ENCODE measurements at regions not wholly inside any gene's neighbourhood (a gene's known extent, or its start where the extent isn't known, plus 50 kb on each side); places are given as distances from the start of the nearest gene placed in this dataset.

GRCh38 chr12:29039013-29039412, 110.1 kb upstream of the FAR2 start:
- TF ChIP-seq, protein P1, sequence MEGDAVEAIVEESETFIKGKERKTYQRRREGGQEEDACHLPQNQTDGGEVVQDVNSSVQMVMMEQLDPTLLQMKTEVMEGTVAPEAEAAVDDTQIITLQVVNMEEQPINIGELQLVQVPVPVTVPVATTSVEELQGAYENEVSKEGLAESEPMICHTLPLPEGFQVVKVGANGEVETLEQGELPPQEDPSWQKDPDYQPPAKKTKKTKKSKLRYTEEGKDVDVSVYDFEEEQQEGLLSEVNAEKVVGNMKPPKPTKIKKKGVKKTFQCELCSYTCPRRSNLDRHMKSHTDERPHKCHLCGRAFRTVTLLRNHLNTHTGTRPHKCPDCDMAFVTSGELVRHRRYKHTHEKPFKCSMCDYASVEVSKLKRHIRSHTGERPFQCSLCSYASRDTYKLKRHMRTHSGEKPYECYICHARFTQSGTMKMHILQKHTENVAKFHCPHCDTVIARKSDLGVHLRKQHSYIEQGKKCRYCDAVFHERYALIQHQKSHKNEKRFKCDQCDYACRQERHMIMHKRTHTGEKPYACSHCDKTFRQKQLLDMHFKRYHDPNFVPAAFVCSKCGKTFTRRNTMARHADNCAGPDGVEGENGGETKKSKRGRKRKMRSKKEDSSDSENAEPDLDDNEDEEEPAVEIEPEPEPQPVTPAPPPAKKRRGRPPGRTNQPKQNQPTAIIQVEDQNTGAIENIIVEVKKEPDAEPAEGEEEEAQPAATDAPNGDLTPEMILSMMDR (IDR thresholded peaks at IDR 0.05), result no peak
- no peak for TF ChIP-seq POLR2A (IDR thresholded peaks at IDR 0.05)
